Thoracic aorta (tissue), 2 donors: ENCODE measurements at regions not wholly inside any gene's neighbourhood (a gene's known extent, or its start where the extent isn't known, plus 50 kb on each side); places are given as distances from the start of the nearest gene placed in this dataset.

Experiments
- ATAC-seq: fragments of 150-250 bp; one replicate; pipeline ENCODE4 v1.8.0; 2017; ENCODE audit warnings: low read depth; ENCODE audit not compliant: insufficient number of reproducible peaks, low FRiP score
- DNase-seq: peaks from one replicate; pipeline ENCODE4 v3.0.0-alpha.2; 2020; ENCODE audit warnings: low spot score
- H3K27ac ChIP-seq, 2 donors: fragments of 200-600 bp; sonication (generic); 1 replicate in 1 of 2; 2 replicates in 1 of 2; pipeline ENCODE4 v1.5.1; 2016; ENCODE audit warnings: mild to moderate bottlenecking in 2 of 2, moderate library complexity in 2 of 2
- H3K27me3 ChIP-seq: fragments of 200-600 bp; sonication (generic); replicated peaks from 2 replicates; pipeline ENCODE4 v1.6.0; 2016; ENCODE audit warnings: mild to moderate bottlenecking; ENCODE audit not compliant: insufficient read depth
- H3K36me3 ChIP-seq: fragments of 200-600 bp; sonication (generic); one replicate; pipeline ENCODE4 v1.5.1; 2016
- H3K4me1 ChIP-seq, 2 donors: fragments of 200-600 bp; sonication (generic); 1 replicate in 1 of 2; 2 replicates in 1 of 2; pipeline versions ENCODE4 v1.5.1 to v1.6.0; 2016; ENCODE audit warnings: low read depth in 2 of 2, mild to moderate bottlenecking in 1 of 2; ENCODE audit not compliant: control insufficient read depth in 1 of 2
- H3K4me3 ChIP-seq: fragments of 200-600 bp; sonication (generic); 2 replicates; pipeline ENCODE4 v1.5.1; 2016; ENCODE audit warnings: mild to moderate bottlenecking
- H3K9me3 ChIP-seq: fragments of 200-600 bp; sonication (generic); 2 replicates; pipeline ENCODE4 v1.5.1; 2016
- TF ChIP-seq, protein P1 (sequence below): fragments of 200-600 bp; sonication (generic); IDR thresholded peaks from one replicate; pipeline ENCODE4 v1.5.1; 2019; ENCODE audit warnings: antibody characterized with exemption

DNA sequence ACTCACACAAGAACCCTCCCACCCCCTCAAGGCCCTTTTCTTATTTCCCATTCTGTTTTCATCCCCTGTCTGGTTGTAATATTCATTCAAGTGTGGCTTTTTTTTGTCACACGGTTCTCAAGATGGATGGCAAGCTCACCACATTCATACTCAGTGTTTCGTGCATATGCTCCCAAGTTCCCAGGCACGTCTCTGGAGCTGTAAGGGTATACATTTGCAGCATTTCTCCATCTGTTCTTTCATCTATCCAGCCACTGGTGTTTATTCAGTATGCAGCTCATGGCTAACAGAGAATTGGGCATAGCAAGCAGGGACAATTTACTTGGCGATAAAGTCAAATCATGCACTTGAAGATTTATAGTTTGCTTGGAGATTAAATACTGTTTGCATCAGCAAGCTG lies 212.1 kb downstream of the GRIN2B start:
- no peak overlapping the region for H3K4me3 ChIP-seq
- no peak overlapping the region for H3K27ac ChIP-seq
- no peaks in the 10 kb centered on the region for H3K4me1 ChIP-seq
- H3K36me3 ChIP-seq, result no peaks in the 10 kb centered on the region
- TF ChIP-seq, protein P1, sequence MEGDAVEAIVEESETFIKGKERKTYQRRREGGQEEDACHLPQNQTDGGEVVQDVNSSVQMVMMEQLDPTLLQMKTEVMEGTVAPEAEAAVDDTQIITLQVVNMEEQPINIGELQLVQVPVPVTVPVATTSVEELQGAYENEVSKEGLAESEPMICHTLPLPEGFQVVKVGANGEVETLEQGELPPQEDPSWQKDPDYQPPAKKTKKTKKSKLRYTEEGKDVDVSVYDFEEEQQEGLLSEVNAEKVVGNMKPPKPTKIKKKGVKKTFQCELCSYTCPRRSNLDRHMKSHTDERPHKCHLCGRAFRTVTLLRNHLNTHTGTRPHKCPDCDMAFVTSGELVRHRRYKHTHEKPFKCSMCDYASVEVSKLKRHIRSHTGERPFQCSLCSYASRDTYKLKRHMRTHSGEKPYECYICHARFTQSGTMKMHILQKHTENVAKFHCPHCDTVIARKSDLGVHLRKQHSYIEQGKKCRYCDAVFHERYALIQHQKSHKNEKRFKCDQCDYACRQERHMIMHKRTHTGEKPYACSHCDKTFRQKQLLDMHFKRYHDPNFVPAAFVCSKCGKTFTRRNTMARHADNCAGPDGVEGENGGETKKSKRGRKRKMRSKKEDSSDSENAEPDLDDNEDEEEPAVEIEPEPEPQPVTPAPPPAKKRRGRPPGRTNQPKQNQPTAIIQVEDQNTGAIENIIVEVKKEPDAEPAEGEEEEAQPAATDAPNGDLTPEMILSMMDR, result no peak
- no peaks in the 10 kb centered on the region for H3K27me3 ChIP-seq
- ATAC-seq (no peak), DNase-seq (no peak)
- no peaks in the 10 kb centered on the region for H3K9me3 ChIP-seq

- H3K9me3 ChIP-seq, result no peaks in the 10 kb centered on the region
- ATAC-seq (no peak), DNase-seq (no peak)
- no peak overlapping the region for H3K4me3 ChIP-seq
- no peaks in the 10 kb centered on the region for H3K36me3 ChIP-seq
- TF ChIP-seq, protein P1, result no peak
- no peaks in the 10 kb centered on the region for H3K27me3 ChIP-seq
- H3K27ac ChIP-seq, result no peak overlapping the region
- no peaks in the 10 kb centered on the region for H3K4me1 ChIP-seq
Observed at GRCh38 chr12:13764748-13765147, 216.7 kb downstream of the GRIN2B start.

- Histone ChIP-seq H3K9me3 (no peaks in the 10 kb centered on the region), H3K36me3 (no peaks in the 10 kb centered on the region), H3K27ac (no peak overlapping the region), H3K4me1 (no peaks in the 10 kb centered on the region), H3K27me3 (no peaks in the 10 kb centered on the region), H3K4me3 (no peak overlapping the region)
- TF ChIP-seq, protein P1, result no peak
- ATAC-seq, result no peak
- no peak for DNase-seq
Observed at GRCh38 chr12:13749389-13749788, 232.0 kb downstream of the GRIN2B start.

GRCh38 chr12:13745111-13745860 lies 236.1 kb downstream of the GRIN2B start:
- no peak overlapping the region for H3K4me3 ChIP-seq
- TF ChIP-seq, protein P1, result no peak
- ATAC-seq, result no peak
- no peaks in the 10 kb centered on the region for H3K27me3 ChIP-seq
- no peaks in the 10 kb centered on the region for H3K4me1 ChIP-seq
- no peak for DNase-seq
- H3K27ac ChIP-seq, result no peak overlapping the region
- H3K36me3 ChIP-seq, result no peaks in the 10 kb centered on the region
- H3K9me3 ChIP-seq, result no peaks in the 10 kb centered on the region

GRCh38 chr12:13744561-13744960 lies 236.8 kb downstream of the GRIN2B start:
- no peak for ATAC-seq
- no peak for DNase-seq
- H3K4me3 ChIP-seq, result no peak overlapping the region

More at GRCh38 chr12:13744561-13744960, 236.8 kb downstream of the GRIN2B start:
- TF ChIP-seq, protein P1, result no peak
- Histone ChIP-seq H3K27ac (no peak overlapping the region), H3K36me3 (no peaks in the 10 kb centered on the region), H3K4me1 (no peaks in the 10 kb centered on the region), H3K9me3 (no peaks in the 10 kb centered on the region), H3K27me3 (no peaks in the 10 kb centered on the region)
